HS-5 (cell line): ENCODE measurements at regions not wholly inside any gene's neighbourhood (a gene's known extent, or its start where the extent isn't known, plus 50 kb on each side); places are given as distances from the start of the nearest gene placed in this dataset.
"Not testable (repeated sequence)": the region's sequence is repeated elsewhere in the genome, so short reads cannot be mapped to it uniquely, and the experiment has no call there.

Experiments used
- DNase-seq: peaks from one replicate; pipeline ENCODE4 v3.0.0-alpha.2; 2012; ENCODE audit warnings: low read depth

- not testable (repeated sequence) for DNase-seq
Observed at GRCh38 chr2:173737954-173738575, 227.1 kb downstream of the SP3 start.

DNA sequence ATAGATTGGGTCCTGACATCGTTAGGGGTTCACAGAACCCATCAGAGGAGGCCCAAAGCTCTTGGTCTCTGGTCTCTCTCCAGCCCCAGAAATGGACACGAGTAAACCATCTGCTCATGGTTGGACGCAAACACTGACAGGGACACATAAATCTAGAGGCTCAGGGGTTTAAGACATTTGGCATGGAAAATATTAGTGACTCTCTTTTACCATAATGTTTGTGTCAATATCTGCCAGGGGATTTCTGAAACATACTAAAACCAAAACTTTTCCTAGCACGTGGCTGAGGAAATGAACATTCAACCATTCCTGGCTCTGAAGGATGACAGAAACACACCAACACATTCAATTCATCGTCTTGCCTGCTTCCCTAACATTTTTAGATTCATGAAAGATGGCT is 226.2 kb downstream of the SP3 start:
- no peak for DNase-seq

DNA sequence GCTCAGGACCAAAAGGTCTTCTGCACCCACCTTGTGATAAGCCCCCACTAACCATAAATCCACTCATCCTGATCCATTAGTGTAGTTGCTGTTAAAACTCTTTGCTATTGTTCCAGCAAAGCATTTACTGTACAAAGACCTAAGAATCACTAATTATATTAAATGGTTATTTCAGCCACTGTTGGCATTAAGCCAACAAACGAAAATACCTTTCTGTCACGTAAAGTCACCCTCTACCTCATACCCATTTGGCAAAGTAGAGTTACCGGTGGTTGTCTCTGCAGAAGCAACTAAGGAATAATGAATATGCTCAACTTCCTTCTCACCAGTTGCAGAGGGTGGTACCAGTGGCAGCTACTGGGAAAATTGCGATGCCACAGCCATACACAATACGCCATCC is 224.5 kb downstream of the SP3 start:
- DNase-seq, result no peak

- no peak for DNase-seq
Observed at GRCh38 chr2:173741759-173742158, 223.4 kb downstream of the SP3 start.

DNA sequence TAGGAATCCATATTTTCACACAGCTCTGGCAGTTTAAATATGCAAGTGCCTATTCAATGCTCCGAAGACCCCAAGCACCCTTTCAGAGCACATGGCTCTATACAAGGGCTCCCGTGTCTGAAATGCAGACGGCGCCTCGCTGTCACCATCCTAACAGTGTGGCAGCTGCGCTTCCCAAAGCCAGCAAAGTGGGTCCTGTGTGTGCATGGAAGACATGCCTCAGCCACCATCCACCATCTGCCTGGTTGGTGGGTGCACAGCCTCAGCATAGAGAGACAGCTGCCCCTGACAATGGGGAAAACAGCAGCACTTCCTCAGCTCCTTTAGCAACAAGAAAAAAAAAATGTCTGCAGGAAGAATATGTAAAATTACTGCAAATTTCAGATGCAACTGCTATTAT is 218.1 kb downstream of the SP3 start:
- DNase-seq, result no peak

GRCh38 chr2:173749315-173749714 is 215.9 kb downstream of the SP3 start:
- peak; percentile 19 for DNase-seq

DNA sequence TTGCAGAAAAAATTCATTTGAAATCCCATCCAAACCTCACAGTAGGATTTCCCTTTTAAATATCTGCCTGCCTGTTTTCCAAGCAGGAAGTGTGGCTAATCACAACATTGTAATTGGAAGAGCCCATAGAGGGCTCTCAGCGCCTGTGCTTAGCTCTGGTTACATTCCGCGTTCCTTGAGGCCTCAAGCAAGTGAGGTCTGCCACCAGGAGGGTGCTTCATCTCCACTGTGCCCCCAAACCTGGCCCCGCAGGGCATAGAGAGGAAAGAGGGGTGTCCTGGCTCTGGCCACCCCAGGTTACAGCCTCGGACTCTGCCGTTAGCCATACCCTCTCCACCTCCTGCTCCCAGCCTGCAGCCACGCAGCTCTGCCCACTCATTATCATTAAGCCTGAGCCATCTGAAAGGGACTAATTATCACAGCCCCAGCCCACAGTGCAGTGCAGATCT is 214.8 kb downstream of the SP3 start:
- DNase-seq, result no peak

GRCh38 chr2:173750831-173751230 is 214.3 kb downstream of the SP3 start:
- no peak for DNase-seq

DNA sequence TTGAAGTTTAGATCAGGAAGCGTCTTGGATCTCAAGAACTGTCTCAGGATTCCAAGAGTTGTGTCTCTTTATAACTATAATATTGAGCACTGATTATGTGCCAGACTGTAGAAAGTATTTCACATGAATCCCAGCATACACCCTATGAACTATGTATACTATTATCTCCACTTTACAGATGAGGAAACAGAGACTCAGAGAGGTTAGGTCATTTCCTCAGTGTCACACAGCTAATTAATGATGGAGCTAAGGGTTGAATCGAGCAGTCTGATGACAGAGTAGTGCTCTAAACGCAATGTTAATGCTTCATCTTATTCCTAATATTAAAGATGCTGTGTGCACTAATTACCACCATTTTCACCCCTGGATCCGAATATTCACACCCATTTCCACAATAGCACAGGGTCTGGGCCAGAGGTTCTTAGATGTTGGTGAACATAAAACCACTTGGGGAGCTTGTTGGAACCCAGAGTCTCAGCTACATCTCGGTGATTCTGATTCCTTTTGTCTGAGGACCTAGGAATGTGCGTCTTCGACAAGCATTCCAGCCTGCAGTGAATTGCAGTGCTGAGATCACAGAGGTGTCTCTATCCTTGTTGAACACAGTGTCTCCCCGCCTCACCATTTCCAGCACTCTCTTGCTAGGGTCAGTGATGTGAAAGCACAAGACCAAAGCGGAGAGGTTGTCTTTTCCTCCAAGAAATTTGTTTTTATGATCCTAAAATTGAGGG is 213.8 kb downstream of the SP3 start:
- no peak for DNase-seq

- peak; percentile 2 for DNase-seq
Observed at GRCh38 chr2:173752152-173752551, 213.0 kb downstream of the SP3 start.

DNA sequence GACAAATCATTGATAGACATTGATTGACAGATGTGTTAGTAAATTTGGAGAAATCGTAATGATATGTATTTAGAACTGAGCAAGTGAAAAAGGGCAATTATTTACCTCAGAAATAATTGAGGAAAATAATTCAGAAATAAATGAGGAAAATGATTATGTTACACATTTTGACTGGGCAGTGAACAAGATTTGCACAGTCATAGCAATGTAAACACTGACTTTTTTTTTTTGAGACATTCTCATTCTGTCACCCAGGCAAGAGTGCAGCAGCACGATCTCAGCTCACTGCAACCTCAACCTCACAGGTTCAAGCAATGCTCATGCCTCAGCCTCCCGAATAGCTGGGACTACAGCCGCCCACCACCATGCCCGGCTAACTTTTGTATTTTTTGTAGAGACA is 211.7 kb downstream of the SP3 start:
- no peak for DNase-seq

GRCh38 chr2:173754165-173754564 is 211.0 kb downstream of the SP3 start:
- no peak for DNase-seq

DNA sequence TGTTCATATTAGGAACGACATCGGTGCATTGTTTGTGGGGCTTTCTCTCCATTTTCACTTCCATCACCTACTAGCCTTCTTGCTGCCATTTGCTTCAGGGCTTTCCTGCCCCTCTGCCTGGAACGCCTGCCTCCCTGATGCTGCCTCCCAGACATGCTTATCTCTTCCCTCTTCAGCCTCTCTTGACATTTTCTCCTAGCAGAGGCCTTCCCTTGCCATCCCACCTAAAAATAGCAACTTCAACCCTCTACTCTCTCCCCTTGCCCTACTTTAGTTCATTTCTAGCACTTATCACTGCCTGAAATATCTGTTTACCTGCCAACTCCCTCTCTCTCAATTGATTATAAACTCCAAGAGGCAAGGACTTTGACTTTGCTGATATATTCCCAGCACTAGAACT is 210.3 kb downstream of the SP3 start:
- DNase-seq, result no peak

DNA sequence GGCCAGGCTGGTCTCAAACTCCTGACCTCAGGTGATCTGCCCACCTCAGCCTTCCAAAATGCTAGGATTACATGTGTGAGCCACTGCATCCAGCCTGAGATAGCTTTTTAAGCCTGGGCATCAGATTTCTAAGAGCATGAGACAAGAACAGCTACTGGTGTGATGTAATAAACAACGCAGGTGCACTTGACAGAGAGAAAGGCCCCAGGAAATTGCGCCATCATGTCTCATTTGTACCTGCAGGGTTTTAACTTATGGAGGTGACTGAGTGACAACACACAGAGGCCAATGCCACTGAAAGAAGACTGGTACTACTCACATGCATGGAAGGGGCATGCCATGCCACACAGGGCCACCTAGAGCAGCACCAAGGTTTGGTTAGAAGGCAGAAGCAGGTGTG is 209.4 kb downstream of the SP3 start:
- no peak for DNase-seq

- no peak for DNase-seq
Observed at GRCh38 chr2:173759959-173760358, 205.2 kb downstream of the SP3 start.

GRCh38 chr2:173760553-173760952 is 204.6 kb downstream of the SP3 start:
- DNase-seq, result no peak

DNA sequence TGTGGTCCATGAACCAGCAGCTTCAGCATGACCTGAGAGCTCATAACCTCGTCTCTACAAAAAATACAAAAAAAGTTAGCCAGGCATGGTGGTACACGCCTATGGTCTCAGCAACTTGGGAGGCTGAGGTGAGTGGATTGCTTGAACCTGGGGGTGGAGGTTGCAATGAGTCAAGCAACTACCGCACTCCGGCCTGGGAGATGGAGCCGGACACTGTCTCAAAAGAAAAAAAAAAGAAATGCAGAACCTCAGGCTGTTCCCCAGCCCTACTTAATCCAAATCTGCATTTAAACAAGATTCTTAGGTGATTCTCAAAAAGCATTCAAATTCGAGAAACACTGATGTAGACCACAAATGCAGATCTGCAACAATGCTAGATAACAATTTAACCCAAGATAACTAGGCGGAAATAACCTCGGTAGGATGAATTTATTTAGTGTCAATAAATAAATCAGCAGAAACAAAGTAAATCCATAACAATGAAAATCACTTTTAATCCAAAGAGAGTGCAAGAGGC is 203.5 kb downstream of the SP3 start:
- DNase-seq, result no peak

DNA sequence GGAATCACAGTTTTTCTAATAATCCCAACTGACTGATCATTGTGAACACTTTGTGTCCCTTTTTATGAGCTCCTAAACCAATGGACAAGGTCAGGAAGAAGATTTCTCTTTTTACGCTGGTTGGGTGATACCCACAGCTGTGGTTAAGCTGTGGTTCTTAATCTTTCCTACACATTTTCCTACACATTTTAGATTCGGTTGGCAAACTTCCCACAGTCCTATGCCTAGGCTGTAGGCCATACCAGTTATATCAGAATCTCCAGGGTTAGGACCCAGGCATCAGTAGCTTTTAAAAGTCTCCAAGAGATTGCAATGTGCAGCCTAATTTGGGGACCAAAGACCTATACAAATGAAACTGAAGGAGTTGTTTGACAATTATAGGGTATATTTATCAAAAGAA is 203.0 kb downstream of the SP3 start:
- no peak for DNase-seq

GRCh38 chr2:173762864-173763263 is 202.3 kb downstream of the SP3 start:
- no peak for DNase-seq

GRCh38 chr2:173763641-173764040 is 201.5 kb downstream of the SP3 start:
- DNase-seq, result no peak

DNA sequence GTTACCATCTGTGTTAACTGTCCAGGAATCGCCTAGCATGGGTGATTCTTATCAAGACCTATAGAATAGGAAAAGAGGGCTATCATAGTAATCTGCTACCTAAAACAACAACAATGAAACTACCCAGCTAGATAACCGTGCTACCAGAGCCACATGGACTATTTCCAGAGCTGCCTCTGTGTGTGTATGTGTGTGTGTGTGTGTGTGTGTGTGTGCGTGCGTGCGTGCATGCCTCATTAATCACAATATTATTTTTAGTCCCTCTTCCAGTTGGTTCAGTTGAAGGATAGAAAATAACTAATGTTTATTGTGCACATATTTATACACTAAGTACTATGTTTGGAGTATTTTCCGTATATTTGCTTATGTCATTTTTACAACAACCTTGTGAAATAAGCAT is 201.1 kb downstream of the SP3 start:
- no peak for DNase-seq

GRCh38 chr2:173766537-173767289 is 198.5 kb downstream of the SP3 start:
- DNase-seq, result no peak
